ENCODE measurements at regions not wholly inside any gene's neighbourhood (a gene's known extent, or its start where the extent isn't known, plus 50 kb on each side); places are given as distances from the start of the nearest gene placed in this dataset.
"Not testable (repeated sequence)": the region's sequence is repeated elsewhere in the genome, so short reads cannot be mapped to it uniquely, and the experiment has no call there.

DNA sequence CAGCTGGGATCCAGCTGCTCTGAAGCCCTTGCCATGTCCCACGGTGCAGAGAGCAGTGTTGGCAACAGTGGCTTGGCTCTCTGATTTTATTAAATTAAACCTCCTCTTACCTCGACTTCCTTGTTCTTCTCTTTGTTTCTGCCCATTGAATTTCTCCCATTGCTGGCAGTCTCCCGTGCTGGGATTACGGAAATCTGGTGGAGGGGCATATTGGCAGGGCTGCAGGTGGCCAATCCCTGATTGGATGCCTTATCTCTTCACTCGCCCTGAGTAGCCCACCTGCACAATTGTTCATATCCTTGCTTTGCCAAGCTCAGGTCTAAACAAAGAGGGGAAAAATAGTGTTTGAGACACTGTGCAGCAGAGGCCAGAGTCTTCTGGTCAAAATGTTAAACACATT is 493.9 kb downstream of the TMA16 start:
- no peak for DNase-seq

DNA sequence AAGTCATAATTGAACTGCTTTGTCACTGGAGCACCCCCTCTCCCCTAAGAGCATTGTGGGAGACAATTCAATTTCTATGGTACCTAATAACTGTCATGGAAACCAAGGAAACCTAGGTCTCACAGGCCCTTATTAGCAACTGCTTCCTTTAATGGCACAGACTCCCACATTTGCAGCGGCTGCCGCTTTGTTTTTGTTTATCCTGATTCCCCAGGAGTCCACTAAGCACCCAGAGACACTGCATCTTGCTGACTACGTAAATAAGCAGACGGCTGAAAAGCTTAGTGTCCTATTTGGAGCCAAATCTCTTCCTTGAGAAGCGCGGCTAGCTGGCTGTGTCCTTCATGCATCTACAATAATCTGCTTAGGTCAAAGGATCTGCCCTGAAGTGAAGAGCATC is 494.4 kb downstream of the TMA16 start:
- no peak for DNase-seq

DNA sequence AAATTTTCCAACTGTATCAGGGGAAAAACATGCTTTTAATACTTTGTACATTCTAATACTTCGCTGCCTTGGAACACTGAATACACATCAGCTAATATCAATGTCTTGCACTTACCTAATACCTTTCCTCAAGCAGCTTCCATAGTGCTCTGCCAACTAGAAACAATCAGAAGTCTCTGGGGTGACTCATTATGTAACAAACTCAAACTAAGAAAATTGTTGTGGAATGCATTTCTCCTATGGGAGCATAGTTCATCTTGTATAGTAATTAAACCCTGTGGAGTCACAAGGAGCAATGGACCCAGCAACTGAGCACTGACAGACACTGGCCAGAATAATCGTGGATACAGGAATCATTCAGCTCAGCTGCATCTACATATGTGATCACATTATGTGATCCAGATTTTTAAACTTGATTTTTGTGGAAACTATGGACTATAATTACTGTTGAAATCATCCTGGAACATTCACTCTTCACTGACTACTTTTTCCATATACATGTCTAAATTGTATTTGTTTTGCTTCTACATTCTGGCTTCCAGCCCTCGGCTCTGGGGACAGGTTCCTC is 496.9 kb downstream of the TMA16 start:
- no peak for DNase-seq

DNA sequence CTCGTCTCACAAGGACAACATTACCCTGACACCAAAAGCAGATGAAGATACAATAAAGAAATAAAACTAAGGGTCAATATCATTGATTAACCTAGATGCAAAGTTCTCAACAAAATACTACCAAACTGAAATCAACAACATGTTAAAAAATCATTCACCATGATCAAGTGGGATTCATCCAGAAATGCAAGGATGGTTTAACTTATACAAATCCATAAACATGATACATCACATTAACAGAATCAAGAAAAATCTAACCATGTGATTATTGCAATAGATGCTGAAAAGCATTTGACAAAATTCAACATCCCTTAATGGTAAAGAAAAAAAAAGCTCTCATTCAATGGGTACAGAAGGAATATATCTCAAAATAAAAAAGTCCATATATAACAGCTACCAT is 514.9 kb downstream of the TMA16 start:
- no peak for DNase-seq

DNA sequence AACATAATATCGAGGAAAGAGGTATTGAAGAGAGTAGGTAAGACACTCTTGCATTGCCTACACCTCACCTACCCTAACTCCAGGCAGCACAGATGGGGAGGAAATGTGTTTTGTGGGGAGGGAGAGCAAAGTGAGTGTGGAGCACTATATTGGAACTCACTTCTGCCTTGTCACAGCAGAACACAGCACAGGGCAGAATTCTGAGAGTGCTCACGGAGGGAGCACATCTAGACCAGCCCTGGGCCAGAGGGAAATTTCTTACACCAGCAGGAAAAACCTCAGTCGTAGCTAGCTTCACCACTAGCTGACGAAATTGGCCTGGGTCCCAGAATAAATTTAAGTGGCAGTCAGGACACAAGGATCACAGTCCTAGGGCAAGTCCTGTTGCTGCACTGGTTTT is 517.3 kb downstream of the TMA16 start:
- no peak for DNase-seq

DNA sequence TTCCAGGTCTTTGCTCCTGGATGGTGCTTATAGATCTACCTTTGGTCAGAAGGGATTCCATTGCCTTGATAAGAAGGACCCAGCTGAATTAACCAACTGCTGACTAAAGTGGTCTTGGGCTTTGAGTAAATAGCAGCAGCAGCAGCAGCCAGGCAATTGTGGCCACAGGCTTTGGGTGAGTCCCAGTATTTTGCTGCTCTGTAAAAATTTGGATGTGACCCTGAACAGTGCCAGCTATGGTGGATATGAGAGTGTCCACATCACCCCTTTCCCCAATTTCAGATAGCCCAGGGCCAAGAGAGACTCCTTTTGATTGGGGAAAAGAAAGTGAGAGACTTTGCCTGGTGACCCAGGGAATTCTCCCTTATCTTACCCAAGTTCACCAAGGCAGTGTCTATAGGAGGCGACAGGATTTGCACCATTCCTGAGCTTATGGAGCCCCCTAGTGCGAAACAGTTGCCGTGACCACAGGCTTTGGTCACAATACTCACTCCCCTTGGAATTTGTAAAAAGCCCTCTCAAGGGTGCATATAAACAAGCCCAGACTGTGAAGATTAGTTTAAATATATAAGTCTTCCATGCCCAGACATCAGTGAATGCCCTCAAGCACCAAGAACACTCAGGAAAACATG is 518.0 kb downstream of the TMA16 start:
- DNase-seq, result no peak

DNA sequence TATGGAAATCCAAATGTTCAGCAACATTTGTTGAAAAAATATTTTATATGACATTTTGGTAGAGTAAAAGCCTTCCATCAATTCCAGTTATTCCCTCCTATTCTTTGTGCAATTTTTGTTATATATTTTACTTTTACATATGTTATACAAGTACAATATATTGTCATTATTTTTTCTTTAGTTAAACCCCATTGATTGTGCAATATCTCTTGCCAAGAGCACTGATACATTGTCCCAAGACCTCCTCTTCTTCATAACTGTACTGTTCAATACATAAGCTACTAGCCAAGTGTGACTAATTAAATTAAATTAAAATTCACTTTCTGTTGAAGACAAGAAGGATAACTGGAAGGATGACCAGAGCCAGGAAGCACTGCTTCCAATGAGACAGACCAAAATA is 527.5 kb downstream of the TMA16 start:
- no peak for DNase-seq

DNA sequence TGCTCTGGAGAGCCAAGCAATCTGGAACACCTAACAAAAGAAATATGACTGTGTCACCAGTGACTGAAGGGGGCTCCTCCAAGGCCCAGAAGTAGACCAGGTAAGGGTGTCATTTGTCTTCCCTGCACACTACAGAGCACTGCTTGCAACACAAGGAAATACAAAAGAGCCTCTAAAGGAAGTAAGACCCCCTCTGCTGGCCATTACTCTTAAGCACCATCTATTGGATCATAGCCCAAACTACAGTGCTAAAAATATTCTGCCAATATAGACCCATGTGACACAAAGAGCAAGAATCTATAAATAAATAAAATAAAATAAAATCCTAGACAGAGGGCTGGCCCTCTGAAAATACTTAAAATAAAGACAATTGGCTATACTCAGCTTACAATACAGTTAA is 528.7 kb downstream of the TMA16 start:
- DNase-seq, result no peak

DNA sequence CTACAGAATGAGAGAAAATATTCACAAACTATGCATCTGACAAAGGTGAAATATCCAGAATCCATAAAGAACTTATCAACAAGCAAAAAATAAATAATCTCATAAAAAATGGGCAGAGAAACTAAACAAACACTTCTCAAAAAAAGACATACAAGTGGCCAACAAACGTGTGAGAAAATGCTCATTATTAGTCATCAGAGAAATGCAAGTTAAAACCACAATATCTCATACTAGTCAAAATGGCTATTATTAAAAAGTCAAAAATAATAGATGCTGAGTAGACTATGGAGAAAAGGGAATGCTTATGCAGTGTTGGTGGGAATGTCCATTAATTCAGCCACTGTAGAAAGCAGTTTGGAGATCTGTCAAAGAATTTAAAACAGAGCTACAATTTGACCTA is 533.3 kb downstream of the TMA16 start:
- no peak for DNase-seq

DNA sequence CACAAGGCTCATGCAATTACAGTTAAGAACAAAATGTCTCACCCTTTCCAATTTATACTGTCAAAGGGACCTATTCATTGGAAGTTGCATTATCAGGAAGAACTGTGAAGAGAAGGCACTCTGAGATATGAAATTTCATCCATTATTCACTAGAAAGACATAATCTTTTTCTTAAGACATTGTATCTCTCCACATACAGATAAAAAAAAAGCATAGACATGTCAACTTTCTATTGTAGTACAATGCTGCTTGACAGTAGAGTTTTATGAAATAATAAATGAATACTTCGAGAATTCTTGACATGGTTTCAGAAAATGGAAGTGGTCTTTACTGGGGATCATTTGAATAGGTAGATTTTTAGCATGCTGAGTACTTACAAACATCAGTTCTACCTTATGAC is 545.0 kb downstream of the TMA16 start:
- no peak for DNase-seq

DNA sequence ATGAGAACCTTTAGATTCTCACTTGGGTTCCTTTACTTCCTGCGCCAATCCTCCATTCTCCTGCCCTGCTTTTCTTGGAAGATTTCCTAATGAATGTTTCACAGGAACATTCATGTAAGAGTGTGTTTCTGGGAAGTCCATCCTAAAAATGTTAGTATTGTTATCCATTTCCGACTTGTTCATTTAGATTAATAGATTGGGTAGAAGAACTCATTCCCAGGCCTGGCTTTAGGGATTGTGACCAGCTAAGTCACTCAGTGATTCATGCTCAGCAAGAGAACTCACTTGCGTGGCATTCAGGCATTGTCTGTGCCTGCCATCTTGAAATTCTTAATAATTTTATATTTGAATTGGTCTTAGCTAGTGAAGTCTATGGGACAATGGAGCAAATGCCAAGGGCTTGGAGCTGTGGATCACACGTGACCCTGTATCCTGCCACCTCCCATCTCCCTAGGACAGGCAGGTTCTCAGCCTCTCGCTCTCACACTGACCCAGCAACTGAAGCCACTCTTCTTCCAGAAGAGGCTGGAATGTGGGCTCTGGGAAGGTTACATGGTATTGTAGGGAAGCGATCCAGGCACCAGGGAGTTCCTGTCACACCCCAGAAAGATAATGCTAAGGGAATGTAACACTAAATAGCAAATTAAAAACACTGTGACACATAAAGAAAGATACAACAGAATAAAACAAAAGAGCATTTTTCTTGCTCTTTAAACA is 562.1 kb downstream of the TMA16 start:
- no peak for DNase-seq

DNA sequence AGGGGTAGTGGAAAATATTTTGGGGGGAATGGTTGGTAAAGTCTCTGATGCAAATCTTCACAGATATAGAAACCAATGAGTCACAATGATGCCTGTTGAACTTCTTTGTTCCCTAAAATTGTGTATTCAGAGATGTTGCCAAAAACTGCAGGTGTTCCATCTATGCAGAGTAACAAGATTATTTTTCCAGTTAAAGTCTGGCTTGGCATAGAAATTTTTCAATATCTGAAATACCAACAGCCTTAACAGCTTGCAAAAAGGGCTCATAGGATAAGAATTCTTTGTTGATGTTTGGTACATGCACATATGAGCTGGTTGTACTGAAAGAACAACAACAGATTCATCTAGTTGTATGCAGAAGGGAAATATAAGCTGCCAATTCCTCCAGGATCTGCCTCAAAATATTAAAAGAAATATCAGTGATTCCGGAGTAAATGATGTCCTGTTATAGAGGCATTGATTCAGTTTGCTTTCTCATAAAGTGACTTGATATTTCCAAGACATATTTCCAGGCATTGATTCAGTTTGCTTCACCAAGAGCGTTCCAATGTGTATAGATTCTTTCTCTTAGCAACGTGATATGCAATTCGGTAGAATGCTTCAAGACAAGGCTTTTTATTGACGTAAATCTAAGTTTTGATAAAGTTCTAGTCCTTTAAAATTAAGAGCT is 564.4 kb downstream of the TMA16 start:
- DNase-seq, result no peak

DNA sequence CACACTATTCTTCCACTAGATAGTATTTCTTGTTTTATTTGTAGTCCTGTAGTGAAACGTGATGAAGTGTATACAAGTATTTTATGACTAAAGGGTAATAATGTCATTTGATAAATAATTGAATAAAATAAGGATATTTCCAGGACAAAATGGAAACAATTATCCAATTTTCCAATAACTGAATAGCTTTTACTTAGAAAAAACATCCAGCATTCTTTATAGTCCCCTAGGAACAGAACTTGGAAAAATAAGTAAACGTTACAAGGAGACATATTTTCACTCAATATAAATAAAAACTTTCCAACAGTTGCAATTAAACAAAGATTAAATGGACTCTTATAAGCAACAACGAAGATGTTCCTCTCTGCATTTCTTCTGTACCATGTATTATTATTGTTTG is 566.0 kb downstream of the TMA16 start:
- DNase-seq, result no peak

DNA sequence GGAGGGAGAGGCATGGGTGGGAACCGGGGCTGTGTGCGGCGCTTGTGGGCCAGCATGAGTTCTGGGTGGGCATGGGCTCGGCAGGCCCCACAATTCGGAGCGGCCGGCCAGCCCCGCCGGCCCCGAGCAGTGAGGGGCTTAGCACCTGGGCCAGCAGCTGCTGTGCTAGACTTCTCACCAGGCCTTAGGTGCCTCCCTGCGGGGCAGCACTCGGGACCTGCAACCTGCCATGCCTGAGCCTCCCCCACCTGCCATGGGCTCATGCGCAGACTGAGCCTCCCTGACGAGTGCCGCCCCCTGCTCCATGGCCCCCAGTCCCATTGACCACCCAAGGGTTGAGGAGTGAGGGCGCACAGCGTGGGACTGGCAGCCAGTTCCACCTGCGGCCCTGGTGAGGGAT is 573.9 kb downstream of the TMA16 start:
- DNase-seq, result no peak

DNA sequence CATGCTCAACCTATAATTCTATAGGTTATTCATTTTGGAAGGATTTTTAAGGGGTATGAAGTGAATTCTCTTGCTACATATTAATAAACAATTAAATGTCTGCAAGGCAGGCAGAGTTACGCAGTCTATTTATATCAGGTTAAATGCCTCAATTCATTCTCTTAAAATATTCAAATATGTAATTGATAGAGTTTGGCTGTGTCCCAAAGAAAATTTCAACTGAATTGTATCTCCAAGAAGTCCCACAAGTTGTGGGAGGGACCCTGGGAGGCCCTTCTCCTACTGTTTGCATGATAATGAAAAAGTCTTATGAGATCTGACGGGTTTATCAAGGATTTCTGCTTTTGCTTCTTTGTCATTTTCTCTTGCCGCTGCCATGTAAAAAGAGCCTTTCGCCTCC is 576.1 kb downstream of the TMA16 start:
- DNase-seq, result no peak

DNA sequence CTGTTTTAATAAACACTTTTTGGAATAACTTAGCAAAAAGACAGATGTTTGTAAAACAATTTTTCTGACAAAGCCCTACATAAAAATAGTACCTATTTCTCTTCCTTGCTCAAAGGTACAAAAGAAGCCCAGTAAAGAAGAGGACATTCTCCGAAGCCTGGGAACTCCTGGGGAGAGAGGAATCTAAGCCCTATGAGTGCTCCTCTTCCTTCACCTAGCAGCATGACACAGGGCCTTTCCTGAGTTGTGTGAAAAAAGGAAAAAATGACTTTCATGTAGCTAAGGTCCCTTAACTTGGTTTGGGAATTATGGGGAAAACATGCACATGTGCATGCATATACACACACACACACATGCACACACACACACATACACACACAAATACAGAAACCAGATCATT is 586.9 kb downstream of the TMA16 start:
- no peak for DNase-seq

DNA sequence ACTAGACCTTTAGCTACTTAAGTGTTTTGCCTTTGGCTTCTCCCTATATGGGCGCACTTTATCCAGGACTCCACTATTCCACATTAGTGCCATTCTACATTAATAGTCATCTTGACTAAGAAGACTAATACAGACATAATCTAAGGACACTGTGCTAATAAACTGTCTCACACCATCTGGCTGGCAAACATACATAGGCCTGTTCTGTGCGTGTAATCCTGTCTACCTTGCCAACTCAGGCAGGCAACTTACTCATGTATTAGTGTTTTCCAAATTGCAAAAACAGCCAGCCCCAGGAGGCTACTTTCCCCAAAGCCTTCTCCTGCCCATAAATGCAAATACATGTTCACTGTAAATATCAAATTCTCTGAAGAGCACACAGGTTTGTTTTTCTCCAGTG is 587.3 kb downstream of the TMA16 start:
- no peak for DNase-seq

DNA sequence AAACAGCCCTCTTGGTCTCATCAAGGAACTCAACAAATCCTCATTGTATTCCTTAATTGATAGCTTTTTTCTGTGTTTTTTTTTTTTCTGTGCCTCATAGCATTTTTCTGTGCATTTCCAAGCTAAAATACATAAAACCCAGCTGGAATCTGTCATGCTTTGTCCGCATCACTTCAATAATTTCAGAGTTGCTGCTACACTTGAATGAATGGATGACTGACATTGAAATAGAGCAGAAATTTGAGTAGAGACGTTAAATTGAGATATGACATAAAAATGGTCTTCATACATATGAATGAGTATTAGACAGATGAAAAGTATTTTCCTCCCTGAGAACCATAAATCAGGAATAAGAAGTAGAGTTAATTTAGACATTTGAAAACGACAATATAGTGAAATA is 593.2 kb downstream of the TMA16 start:
- no peak for DNase-seq

DNA sequence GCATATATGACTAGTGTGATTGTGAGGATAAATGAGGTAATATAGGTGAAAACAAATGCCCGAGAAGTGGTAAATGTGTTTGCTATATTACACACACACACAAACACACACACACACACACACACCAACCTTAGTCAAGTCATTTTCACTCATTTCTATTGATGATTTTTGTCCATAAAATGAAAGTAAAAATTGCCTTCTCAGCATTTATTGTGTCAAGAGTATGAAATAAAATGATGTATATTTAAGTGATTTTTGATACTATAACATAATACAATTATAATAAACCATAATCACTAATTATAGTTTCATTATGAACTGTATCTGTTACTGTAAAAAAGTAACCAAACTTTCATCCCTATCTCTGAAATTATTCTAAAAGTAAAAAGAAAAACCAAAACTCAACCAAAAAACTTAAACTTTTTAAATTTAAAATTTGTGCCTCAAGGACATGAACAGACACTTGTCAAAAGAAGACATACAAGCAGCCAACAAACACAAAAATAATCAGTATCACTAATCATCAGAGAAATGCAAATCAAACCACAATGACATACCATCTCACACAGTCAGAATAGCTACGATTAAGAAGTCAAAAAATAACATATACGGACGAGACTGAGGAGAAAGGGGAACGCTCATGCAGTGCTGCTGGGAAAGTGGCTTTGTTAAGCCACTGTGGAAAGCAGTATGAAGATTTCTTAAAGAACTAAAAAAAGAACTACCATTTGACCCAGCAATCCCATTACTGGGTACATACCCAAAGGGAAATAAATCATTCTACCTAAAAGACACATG is 601.0 kb downstream of the TMA16 start:
- DNase-seq, result no peak

DNA sequence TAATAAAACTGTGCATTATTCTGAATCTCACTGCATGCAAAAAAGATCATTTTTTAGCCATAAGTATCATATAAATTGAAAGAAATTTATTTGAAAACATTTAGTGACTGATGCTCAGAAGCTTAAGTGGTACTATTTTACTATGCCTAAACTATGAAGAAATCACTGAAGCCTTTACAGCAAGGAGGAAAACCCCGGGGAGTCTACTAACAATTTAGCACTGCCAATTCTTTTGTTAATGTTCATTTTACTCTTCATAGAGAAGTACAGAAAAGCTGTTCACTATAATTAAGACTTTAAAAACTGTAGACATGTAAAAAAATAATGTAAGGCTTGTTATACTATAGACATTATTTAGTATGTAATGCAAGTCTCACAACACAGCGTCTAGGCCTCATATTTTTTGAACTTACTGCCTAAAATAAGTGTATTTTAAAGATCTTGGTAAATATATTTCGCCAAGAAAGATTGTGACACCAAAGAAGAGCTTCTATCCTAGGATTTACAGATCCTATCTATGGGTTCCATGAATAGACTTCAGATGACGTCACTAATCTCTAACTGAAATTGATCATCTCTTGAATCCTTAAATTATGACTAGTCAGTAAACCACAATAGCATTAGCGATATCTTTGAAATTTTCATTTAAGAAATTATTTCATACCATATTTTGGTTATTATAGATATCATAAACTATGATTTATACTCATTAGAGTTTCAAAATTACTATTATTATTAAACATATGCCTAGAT is 602.5 kb downstream of the TMA16 start:
- DNase-seq, result no peak

DNA sequence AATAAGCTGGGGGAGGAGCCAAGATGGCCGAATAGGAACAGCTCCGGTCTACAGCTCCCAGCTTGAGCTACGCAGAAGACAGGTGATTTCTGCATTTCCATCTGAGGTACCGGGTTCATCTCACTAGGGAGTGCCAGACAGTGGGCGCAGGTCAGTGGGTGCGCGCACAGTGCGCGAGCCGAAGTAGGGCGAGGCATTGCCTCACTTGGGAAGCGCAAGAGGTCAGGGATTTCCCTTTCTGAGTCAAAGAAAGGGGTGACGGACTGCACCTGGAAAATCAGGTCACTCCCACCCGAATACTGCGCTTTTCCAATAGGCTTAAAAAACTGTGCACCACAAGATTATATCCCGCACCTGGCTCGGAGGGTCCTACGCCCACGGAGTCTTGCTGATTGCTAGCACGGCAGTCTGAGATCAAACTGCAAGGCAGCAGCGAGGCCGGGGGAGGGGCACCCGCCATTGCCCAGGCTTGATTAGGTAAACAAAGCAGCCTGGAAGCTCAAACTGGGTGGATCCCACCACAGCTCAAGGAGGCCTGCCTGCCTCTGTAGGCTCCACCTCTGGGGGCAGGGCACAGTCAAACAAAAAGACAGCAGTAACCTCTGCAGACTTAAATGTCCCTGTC is 606.4 kb downstream of the TMA16 start:
- not testable (repeated sequence) for DNase-seq

DNA sequence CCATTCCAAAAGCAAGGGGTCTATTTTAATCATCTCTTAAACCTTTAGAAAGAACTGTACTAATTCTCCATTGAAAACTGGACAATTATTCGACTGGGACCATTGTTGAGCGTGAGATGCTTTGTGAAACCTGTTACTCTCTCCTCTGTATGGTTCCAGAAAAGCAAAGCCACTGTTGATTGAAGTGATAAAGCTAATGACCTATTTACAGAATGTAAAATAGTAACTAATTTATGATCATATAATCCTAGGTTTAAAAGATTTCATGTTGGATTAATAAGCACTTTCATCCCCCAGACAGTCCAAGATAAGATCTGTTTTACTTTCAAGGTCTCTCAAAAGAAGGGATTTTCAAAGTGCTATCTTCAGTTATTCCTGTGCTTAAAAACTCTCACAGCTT is 614.5 kb downstream of the TMA16 start:
- no peak for DNase-seq
